H1 (cell line): ENCODE measurements at regions not wholly inside any gene's neighbourhood (a gene's known extent, or its start where the extent isn't known, plus 50 kb on each side); places are given as distances from the start of the nearest gene placed in this dataset.

Source experiments
- GABPA ChIP-seq: IDR thresholded peaks from 2 replicates; pipeline ENCODE4 v1.6.1; 2011; ENCODE audit warnings: mild to moderate bottlenecking, low read length, moderate library complexity, borderline replicate concordance; ENCODE audit not compliant: insufficient read depth

- no peak for TF ChIP-seq GABPA
- TF ChIP-seq, all 59 proteins: peak for 0
These were observed 1252.6 kb downstream of the PCDH9 start (continued) for GRCh38 chr13:65977525-65977924.
